Activated CD4-positive, alpha-beta T cell treated with anti-CD3 and anti-CD28 coated beads, Interleukin-2, amount 50 U/mL, for 16 hours (primary cell): ENCODE measurements at regions not wholly inside any gene's neighbourhood (a gene's known extent, or its start where the extent isn't known, plus 50 kb on each side); places are given as distances from the start of the nearest gene placed in this dataset.
"Not testable (repeated sequence)": the region's sequence is repeated elsewhere in the genome, so short reads cannot be mapped to it uniquely, and the experiment has no call there.

Source experiments
- DNase-seq: peaks from one replicate; pipeline ENCODE4 v3.0.0-alpha.2; 2020

- DNase-seq: no peak
These were observed 147.2 kb downstream of the NDUFA12 start for GRCh38 chr12:94856324-94856723.

- no peak for DNase-seq
These were observed 147.6 kb downstream of the NDUFA12 start for GRCh38 chr12:94855853-94856252.

- no peak for DNase-seq
These were observed 152.0 kb downstream of the NDUFA12 start for GRCh38 chr12:94851396-94852028.

- no peak for DNase-seq
These were observed 154.0 kb downstream of the NDUFA12 start for GRCh38 chr12:94849411-94849976.

- DNase-seq: no peak
These were observed 154.5 kb downstream of the NDUFA12 start for GRCh38 chr12:94848966-94849365.

- no peak for DNase-seq
These were observed 158.4 kb downstream of the NDUFA12 start for GRCh38 chr12:94845110-94845509.

GRCh38 chr12:94844452-94844851 is 159.0 kb downstream of the NDUFA12 start:
- DNase-seq: no peak

- DNase-seq: no peak
These were observed 161.4 kb downstream of the NDUFA12 start for GRCh38 chr12:94841904-94842610.

GRCh38 chr12:94841177-94841576 is 162.3 kb downstream of the NDUFA12 start:
- no peak for DNase-seq

GRCh38 chr12:94839347-94839746 is 164.2 kb downstream of the NDUFA12 start:
- no peak for DNase-seq

GRCh38 chr12:94836952-94837670 is 166.4 kb downstream of the NDUFA12 start:
- not testable (repeated sequence) for DNase-seq

- DNase-seq: no peak
These were observed 169.4 kb downstream of the NDUFA12 start for GRCh38 chr12:94834036-94834625.

GRCh38 chr12:94832780-94833681 is 170.5 kb downstream of the NDUFA12 start:
- no peak for DNase-seq

GRCh38 chr12:94832105-94832504 is 171.4 kb downstream of the NDUFA12 start:
- no peak for DNase-seq

- DNase-seq: no peak
These were observed 172.3 kb downstream of the NDUFA12 start for GRCh38 chr12:94831081-94831751.

GRCh38 chr12:94829552-94829951 is 173.9 kb downstream of the NDUFA12 start:
- no peak for DNase-seq

- no peak for DNase-seq
These were observed 168.7 kb upstream of the TMCC3 start for GRCh38 chr12:94819011-94819410.

GRCh38 chr12:94817695-94818075 is 167.3 kb upstream of the TMCC3 start:
- no peak for DNase-seq

- not testable (repeated sequence) for DNase-seq
These were observed 166.8 kb upstream of the TMCC3 start for GRCh38 chr12:94817201-94817600.

GRCh38 chr12:94816746-94817145 is 166.4 kb upstream of the TMCC3 start:
- not testable (repeated sequence) for DNase-seq

- no peak for DNase-seq
These were observed 165.6 kb upstream of the TMCC3 start for GRCh38 chr12:94815958-94816357.

GRCh38 chr12:94815450-94815849 is 165.1 kb upstream of the TMCC3 start:
- DNase-seq: no peak
